ENCODE measurements at regions not wholly inside any gene's neighbourhood (a gene's known extent, or its start where the extent isn't known, plus 50 kb on each side); places are given as distances from the start of the nearest gene placed in this dataset.

GRCh38 chr6:4677751-4678065 lies 98.5 kb upstream of the CDYL start:
- DNase-seq (ENCODE audit: insufficient read length, low spot score) (no peak), FAIRE-seq (no peak)
- TF ChIP-seq PAX5 (IDR thresholded peaks at IDR 0.05; ENCODE audit: insufficient read depth, low read length, severe bottlenecking) (no peak), POLR2AphosphoS5 (IDR thresholded peaks at IDR 0.05; ENCODE audit: low read depth, low read length) (no peak), TAF1 (IDR thresholded peaks at IDR 0.05; ENCODE audit: low read depth, low read length) (no peak), SPI1 (IDR thresholded peaks at IDR 0.05; ENCODE audit: low read depth, low read length) (no peak), POU2F2 (IDR thresholded peaks at IDR 0.05; ENCODE audit: low read depth, low read length) (no peak), POLR2A (IDR thresholded peaks at IDR 0.05; ENCODE audit: low read depth, low read length) (no peak)

- no peak for TF ChIP-seq SPI1 (IDR thresholded peaks at IDR 0.05; ENCODE audit: low read depth, low read length)
- TF ChIP-seq POLR2AphosphoS5 (IDR thresholded peaks at IDR 0.05; ENCODE audit: low read depth, low read length) = no peak
- no peak for TF ChIP-seq TAF1 (IDR thresholded peaks at IDR 0.05; ENCODE audit: low read depth, low read length)
- TF ChIP-seq PAX5 (IDR thresholded peaks at IDR 0.05; ENCODE audit: insufficient read depth, low read length, severe bottlenecking) = no peak
- no peak for TF ChIP-seq POU2F2 (IDR thresholded peaks at IDR 0.05; ENCODE audit: low read depth, low read length)
- no peak for TF ChIP-seq POLR2A (IDR thresholded peaks at IDR 0.05; ENCODE audit: low read depth, low read length)
- DNase-seq (ENCODE audit: insufficient read length, low spot score) (no peak), FAIRE-seq (no peak)
These were observed 99.0 kb upstream of the CDYL start for GRCh38 chr6:4677011-4677750.

GRCh38 chr6:4676016-4676415 lies 100.2 kb upstream of the CDYL start:
- no peak for FAIRE-seq
- no peak for DNase-seq (ENCODE audit: insufficient read length, low spot score)
- no peak for TF ChIP-seq POLR2AphosphoS5 (IDR thresholded peaks at IDR 0.05; ENCODE audit: low read depth, low read length)
- TF ChIP-seq POU2F2 (IDR thresholded peaks at IDR 0.05; ENCODE audit: low read depth, low read length) = no peak
- TF ChIP-seq TAF1 (IDR thresholded peaks at IDR 0.05; ENCODE audit: low read depth, low read length) = no peak
- TF ChIP-seq SPI1 (IDR thresholded peaks at IDR 0.05; ENCODE audit: low read depth, low read length) = no peak
- no peak for TF ChIP-seq PAX5 (IDR thresholded peaks at IDR 0.05; ENCODE audit: insufficient read depth, low read length, severe bottlenecking)
- no peak for TF ChIP-seq POLR2A (IDR thresholded peaks at IDR 0.05; ENCODE audit: low read depth, low read length)

- TF ChIP-seq PAX5 (IDR thresholded peaks at IDR 0.05; ENCODE audit: insufficient read depth, low read length, severe bottlenecking) (no peak), POU2F2 (IDR thresholded peaks at IDR 0.05; ENCODE audit: low read depth, low read length) (no peak), SPI1 (IDR thresholded peaks at IDR 0.05; ENCODE audit: low read depth, low read length) (no peak), TAF1 (IDR thresholded peaks at IDR 0.05; ENCODE audit: low read depth, low read length) (no peak), POLR2A (IDR thresholded peaks at IDR 0.05; ENCODE audit: low read depth, low read length) (no peak), POLR2AphosphoS5 (IDR thresholded peaks at IDR 0.05; ENCODE audit: low read depth, low read length) (no peak)
- FAIRE-seq (no peak), DNase-seq (ENCODE audit: insufficient read length, low spot score) (no peak)
These were observed 101.1 kb upstream of the CDYL start for GRCh38 chr6:4675121-4675520.

GRCh38 chr6:4673861-4674260 lies 102.3 kb upstream of the CDYL start:
- FAIRE-seq (no peak), DNase-seq (ENCODE audit: insufficient read length, low spot score) (no peak)
- no peak for TF ChIP-seq SPI1 (IDR thresholded peaks at IDR 0.05; ENCODE audit: low read depth, low read length)
- no peak for TF ChIP-seq TAF1 (IDR thresholded peaks at IDR 0.05; ENCODE audit: low read depth, low read length)
- TF ChIP-seq POLR2A (IDR thresholded peaks at IDR 0.05; ENCODE audit: low read depth, low read length) = no peak
- no peak for TF ChIP-seq POU2F2 (IDR thresholded peaks at IDR 0.05; ENCODE audit: low read depth, low read length)
- no peak for TF ChIP-seq POLR2AphosphoS5 (IDR thresholded peaks at IDR 0.05; ENCODE audit: low read depth, low read length)
- TF ChIP-seq PAX5 (IDR thresholded peaks at IDR 0.05; ENCODE audit: insufficient read depth, low read length, severe bottlenecking) = no peak

- FAIRE-seq (no peak), DNase-seq (ENCODE audit: insufficient read length, low spot score) (no peak)
- no peak for TF ChIP-seq SPI1 (IDR thresholded peaks at IDR 0.05; ENCODE audit: low read depth, low read length)
These were observed 103.4 kb upstream of the CDYL start for GRCh38 chr6:4672772-4673171.

- TF ChIP-seq SPI1 (IDR thresholded peaks at IDR 0.05; ENCODE audit: low read depth, low read length) (no peak), TAF1 (IDR thresholded peaks at IDR 0.05; ENCODE audit: low read depth, low read length) (no peak), POU2F2 (IDR thresholded peaks at IDR 0.05; ENCODE audit: low read depth, low read length) (no peak), PAX5 (IDR thresholded peaks at IDR 0.05; ENCODE audit: insufficient read depth, low read length, severe bottlenecking) (no peak), POLR2A (IDR thresholded peaks at IDR 0.05; ENCODE audit: low read depth, low read length) (no peak), POLR2AphosphoS5 (IDR thresholded peaks at IDR 0.05; ENCODE audit: low read depth, low read length) (no peak)
- no peak for FAIRE-seq
- no peak for DNase-seq (ENCODE audit: insufficient read length, low spot score)
These were observed 104.6 kb upstream of the CDYL start for GRCh38 chr6:4671587-4672115.

- no peak for DNase-seq (ENCODE audit: insufficient read length, low spot score)
- no peak for FAIRE-seq
- TF ChIP-seq POLR2A (IDR thresholded peaks at IDR 0.05; ENCODE audit: low read depth, low read length) = no peak
- TF ChIP-seq TAF1 (IDR thresholded peaks at IDR 0.05; ENCODE audit: low read depth, low read length) = no peak
- no peak for TF ChIP-seq POLR2AphosphoS5 (IDR thresholded peaks at IDR 0.05; ENCODE audit: low read depth, low read length)
- TF ChIP-seq POU2F2 (IDR thresholded peaks at IDR 0.05; ENCODE audit: low read depth, low read length) = no peak
- TF ChIP-seq SPI1 (IDR thresholded peaks at IDR 0.05; ENCODE audit: low read depth, low read length) = no peak
- TF ChIP-seq PAX5 (IDR thresholded peaks at IDR 0.05; ENCODE audit: insufficient read depth, low read length, severe bottlenecking) = no peak
These were observed 105.3 kb upstream of the CDYL start for GRCh38 chr6:4670824-4671409.

GRCh38 chr6:4670290-4670689 lies 105.9 kb upstream of the CDYL start:
- FAIRE-seq = no peak
- TF ChIP-seq TAF1 (IDR thresholded peaks at IDR 0.05; ENCODE audit: low read depth, low read length) (no peak), POLR2AphosphoS5 (IDR thresholded peaks at IDR 0.05; ENCODE audit: low read depth, low read length) (no peak), POLR2A (IDR thresholded peaks at IDR 0.05; ENCODE audit: low read depth, low read length) (no peak)
- DNase-seq (ENCODE audit: insufficient read length, low spot score) = no peak

All from GM12891 (cell line).